ENCODE measurements at regions not wholly inside any gene's neighbourhood (a gene's known extent, or its start where the extent isn't known, plus 50 kb on each side); places are given as distances from the start of the nearest gene placed in this dataset.
"Not testable (repeated sequence)": the region's sequence is repeated elsewhere in the genome, so short reads cannot be mapped to it uniquely, and the experiment has no call there.

GRCh38 chr6:84862843-84863242 lies 98.4 kb upstream of the TBX18 start:
- no peak for DNase-seq

DNA sequence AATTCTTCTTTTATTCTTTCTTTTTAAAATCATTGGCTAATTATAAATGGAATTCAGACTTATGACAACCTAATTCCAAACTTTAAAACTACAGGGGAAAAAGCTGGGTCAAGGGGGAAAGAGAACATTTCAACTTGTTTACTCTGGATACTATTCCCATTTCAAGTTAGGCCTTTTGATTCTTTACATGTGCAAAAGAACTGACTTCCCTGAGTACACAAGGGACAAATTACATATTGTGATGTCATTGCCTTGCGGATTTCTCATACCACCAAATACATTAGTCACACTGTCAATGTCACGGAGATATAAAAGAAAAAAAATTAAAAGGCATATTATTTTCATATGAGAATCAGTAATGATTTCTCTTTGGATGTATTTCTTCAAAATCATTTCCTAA lies 96.5 kb upstream of the TBX18 start:
- DNase-seq = no peak

GRCh38 chr6:84860509-84860908 lies 96.1 kb upstream of the TBX18 start:
- DNase-seq = no peak

GRCh38 chr6:84854811-84855400 lies 90.5 kb upstream of the TBX18 start:
- DNase-seq = no peak

GRCh38 chr6:84853901-84854300 lies 89.5 kb upstream of the TBX18 start:
- no peak for DNase-seq

DNA sequence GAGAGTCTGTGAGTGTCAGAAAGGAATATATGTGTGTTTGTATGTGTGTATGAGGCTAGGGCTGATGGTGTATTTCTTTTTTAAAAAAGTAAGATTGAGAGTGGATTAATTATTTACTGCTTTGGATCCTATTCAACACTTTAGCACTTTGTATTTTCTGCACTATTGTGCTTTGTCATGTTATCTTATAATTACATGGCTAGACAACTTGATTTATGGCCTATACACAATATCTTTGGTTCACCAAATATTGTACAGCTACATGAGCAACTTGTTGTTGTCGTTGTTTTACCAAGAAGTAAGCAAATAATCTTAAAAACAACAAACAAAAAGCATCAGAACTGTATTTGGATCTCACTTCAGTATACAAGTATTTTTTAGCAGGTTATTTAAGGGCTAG lies 84.6 kb upstream of the TBX18 start:
- DNase-seq = no peak

- DNase-seq = no peak
Measured at GRCh38 chr6:84847390-84848160, 83.2 kb upstream of the TBX18 start.

DNA sequence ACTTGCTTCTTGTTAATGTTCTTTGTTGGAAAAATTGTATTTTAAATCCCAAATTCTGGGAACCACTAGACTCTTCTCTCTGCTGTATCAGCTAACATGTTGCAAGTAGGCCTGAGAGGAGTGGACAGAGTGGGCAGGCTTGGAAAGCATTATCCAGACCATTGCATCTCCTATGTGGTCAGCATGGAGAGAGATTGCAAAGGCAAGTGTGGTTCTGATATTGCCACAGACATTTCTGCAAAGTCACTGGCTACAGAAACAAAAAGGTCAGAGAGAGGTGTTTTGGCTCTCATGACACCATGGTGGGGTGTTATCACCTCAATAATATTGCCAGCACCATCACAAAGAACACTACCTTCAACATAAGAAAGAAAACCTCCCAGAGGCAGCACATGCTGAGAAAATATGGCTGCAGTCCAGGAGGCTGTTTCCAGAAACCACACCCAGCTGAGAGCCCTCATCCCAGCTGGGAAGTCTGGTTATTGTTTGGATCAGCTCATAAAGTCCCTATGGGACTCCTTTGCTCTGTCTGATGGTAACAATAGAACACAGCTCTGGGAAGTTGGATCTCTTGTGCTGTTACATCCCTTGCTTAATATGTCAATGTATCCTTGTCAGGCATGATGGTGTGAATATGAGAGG lies 78.2 kb upstream of the TBX18 start:
- DNase-seq = no peak

DNA sequence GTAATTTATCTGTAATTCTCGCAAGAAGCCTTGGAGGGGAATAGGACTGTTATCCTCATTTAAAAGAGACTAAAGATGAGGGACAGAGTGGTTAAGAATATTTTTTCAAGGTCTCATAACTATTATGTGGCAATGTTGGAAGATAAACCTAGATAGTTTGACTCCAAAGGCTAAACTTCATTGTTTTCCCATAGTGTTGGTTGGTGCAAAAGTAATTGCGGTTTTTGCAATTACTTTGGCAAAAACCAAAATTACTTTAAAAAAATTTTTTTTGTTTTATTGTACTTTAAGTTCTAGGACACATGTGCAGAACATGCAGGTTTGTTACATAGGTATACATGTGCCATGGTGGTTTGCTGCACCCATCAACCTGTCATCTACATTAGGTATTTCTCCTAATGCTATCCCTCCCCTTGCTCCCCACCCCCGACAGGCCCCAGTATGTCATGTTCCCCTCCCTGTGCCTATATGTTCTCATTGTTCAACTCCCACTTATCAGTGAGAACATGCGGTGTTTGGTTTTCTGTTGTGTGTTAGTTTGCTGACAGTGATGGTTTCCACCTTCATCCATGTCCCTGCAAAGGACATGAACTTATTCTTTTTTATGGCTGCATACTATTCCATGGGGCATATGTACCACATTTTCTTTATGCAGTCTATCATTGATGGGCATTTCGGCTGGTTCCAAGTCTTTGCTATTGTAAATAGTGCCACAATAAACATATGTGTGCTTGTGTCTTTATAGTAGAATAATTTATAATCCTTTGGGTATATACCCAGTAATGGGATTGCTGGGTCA lies 72.9 kb upstream of the TBX18 start:
- DNase-seq = not testable (repeated sequence)

DNA sequence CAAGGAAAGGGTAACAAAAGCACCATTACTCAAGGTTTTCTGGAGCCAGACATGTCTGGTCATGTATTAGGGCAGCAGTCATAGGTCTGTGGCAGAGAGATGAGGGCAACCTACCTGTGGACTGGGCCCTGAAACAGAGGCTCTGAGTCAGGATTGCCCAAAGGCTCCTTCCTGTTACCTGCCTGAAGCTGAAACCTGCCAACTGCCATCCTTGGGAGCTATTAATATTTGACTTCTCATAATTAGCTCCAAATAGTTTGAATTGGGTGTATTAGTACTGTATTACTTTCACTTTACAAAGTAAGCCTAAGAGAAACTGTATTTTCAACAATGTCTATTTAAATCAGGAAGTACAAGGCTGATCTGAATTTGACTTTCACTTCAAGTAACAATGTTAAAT lies 72.0 kb upstream of the TBX18 start:
- no peak for DNase-seq

DNA sequence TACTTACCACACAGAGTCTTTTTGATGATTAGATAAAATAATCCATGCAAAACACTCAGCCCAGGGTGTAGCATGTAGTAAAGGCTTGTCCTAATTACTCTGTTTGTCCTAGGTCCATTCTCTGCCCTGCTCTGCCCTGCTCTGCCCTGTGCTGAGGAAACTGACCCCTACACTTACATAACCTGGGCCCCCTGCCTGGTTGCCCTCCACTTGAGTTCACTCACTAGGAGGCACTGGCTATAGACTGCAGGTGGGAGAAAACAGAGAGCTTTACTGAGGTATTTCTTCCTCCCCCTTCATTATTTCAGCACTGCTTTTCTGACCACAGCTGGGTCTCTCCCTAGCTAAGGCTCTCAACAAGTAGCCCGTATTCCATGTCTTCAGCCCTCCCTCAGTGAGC lies 70.9 kb upstream of the TBX18 start:
- DNase-seq = no peak

GRCh38 chr6:84831924-84832323 lies 67.5 kb upstream of the TBX18 start:
- not testable (repeated sequence) for DNase-seq

GRCh38 chr6:84825461-84825860 lies 61.1 kb upstream of the TBX18 start:
- DNase-seq = no peak

GRCh38 chr6:84821314-84821713 lies 56.9 kb upstream of the TBX18 start:
- not testable (repeated sequence) for DNase-seq

GRCh38 chr6:84816741-84817140 lies 52.3 kb upstream of the TBX18 start:
- DNase-seq = no peak

GRCh38 chr6:84815896-84816735 lies 51.7 kb upstream of the TBX18 start:
- no peak for DNase-seq

Measured in femur (tissue), 1 donor.